WTC11 (cell line): ENCODE measurements at regions not wholly inside any gene's neighbourhood (a gene's known extent, or its start where the extent isn't known, plus 50 kb on each side); places are given as distances from the start of the nearest gene placed in this dataset.

Source experiments
- ATF1 ChIP-seq: sonication (generic); formaldehyde crosslinking; IDR thresholded peaks from 2 replicates; pipeline ENCODE4 v1.8.1; 2023; ENCODE audit warnings: mild to moderate bottlenecking, moderate library complexity, missing genetic modification reagents
- ATF3 ChIP-seq: sonication (generic); formaldehyde crosslinking; conservative IDR thresholded peaks from 2 replicates; pipeline ENCODE4 v1.8.1; 2022; ENCODE audit warnings: mild to moderate bottlenecking, missing genetic modification reagents
- CTCF ChIP-seq: fragments of 200-600 bp; IDR thresholded peaks from 2 replicates; pipeline ENCODE4 v1.8.0; 2022; ENCODE audit warnings: antibody characterized with exemption
- FOXJ3 ChIP-seq: sonication (generic); formaldehyde crosslinking; IDR thresholded peaks from 2 replicates; pipeline ENCODE4 v1.9.0; 2021; ENCODE audit warnings: missing genetic modification reagents, mild to moderate bottlenecking, borderline replicate concordance
- JUN ChIP-seq: sonication (generic); formaldehyde crosslinking; IDR thresholded peaks from 2 replicates; pipeline ENCODE4 v1.8.0; 2023; ENCODE audit warnings: mild to moderate bottlenecking, missing genetic modification reagents
- MAX ChIP-seq: sonication (generic); formaldehyde crosslinking; IDR thresholded peaks from 2 replicates; pipeline ENCODE4 v1.8.0; 2022; ENCODE audit warnings: mild to moderate bottlenecking, missing genetic modification reagents
- STAT6 ChIP-seq: sonication (generic); formaldehyde crosslinking; conservative IDR thresholded peaks from 2 replicates; pipeline ENCODE4 v1.8.1; 2023; ENCODE audit warnings: mild to moderate bottlenecking, low read depth, missing genetic modification reagents, moderate library complexity
- ZBTB43 ChIP-seq: sonication (generic); formaldehyde crosslinking; IDR thresholded peaks from 2 replicates; pipeline ENCODE4 v1.8.1; 2023; ENCODE audit warnings: mild to moderate bottlenecking, missing genetic modification reagents

- TF ChIP-seq FOXJ3 (no peak), CTCF (no peak), ATF1 (CRISPR knock-in tag) (no peak), STAT6 (CRISPR knock-in tag) (no peak), JUN (CRISPR knock-in tag) (no peak), MAX (CRISPR knock-in tag) (no peak), ZBTB43 (CRISPR knock-in tag) (no peak), ATF3 (CRISPR knock-in tag) (no peak)
These were observed 453.9 kb downstream of the WDR72 start for GRCh38 chr15:53305554-53305953.
